SH-SY5Y (cell line): ENCODE measurements at regions not wholly inside any gene's neighbourhood (a gene's known extent, or its start where the extent isn't known, plus 50 kb on each side); places are given as distances from the start of the nearest gene placed in this dataset.

Experiments used
- GATA2 ChIP-seq: IDR thresholded peaks from 2 replicates; pipeline ENCODE4 v1.6.1; 2011; ENCODE audit warnings: mild to moderate bottlenecking, low read depth, low read length
- GATA3 ChIP-seq: IDR thresholded peaks from 2 replicates; pipeline ENCODE4 v1.6.1; 2011; ENCODE audit warnings: low read depth, mild to moderate bottlenecking, low read length, moderate library complexity

DNA sequence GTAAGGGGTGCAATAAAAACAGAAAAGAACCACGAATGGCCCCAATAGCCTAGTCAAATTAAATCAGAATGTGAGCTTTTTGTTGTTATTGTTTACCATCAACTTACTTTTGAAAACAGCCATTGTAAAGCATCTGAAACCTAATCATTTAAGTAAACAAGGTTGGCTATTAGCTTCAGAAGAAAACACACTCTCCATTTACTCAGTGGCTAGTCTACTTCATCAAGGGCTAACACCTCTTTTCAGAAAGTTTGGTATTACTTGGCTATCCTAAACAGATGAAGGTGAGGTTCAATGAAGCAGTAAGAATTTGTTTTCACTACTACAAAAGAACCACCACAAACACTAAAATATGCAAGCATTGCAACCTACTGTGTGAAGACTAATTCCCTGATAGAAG, 398.0 kb downstream of the CDH2 start:
- no peak for TF ChIP-seq GATA2
- no peak for TF ChIP-seq GATA3
